ENCODE measurements at regions not wholly inside any gene's neighbourhood (a gene's known extent, or its start where the extent isn't known, plus 50 kb on each side); places are given as distances from the start of the nearest gene placed in this dataset.
A peak's percentile ranks its signal among the peaks of the same experiment; 100 is the strongest.
"Not testable (repeated sequence)": the region's sequence is repeated elsewhere in the genome, so short reads cannot be mapped to it uniquely, and the experiment has no call there.

GRCh38 chr1:21385022-21385421, 54.9 kb upstream of the NBPF3 start:
- DNase-seq, result no peak

- DNase-seq, result no peak
Measured at GRCh38 chr1:21384620-21385019, 55.3 kb upstream of the NBPF3 start.

- DNase-seq, result no peak
Measured at GRCh38 chr1:21383785-21384401, 56.0 kb upstream of the NBPF3 start.

- DNase-seq, result no peak
Measured at GRCh38 chr1:21381354-21381753, 58.6 kb upstream of the NBPF3 start.

- DNase-seq, result not testable (repeated sequence)
Measured at GRCh38 chr1:21380147-21380546, 59.8 kb upstream of the NBPF3 start.

GRCh38 chr1:21379571-21379970, 60.4 kb upstream of the NBPF3 start:
- no peak for DNase-seq

GRCh38 chr1:21378705-21379494, 61.0 kb upstream of the NBPF3 start:
- no peak for DNase-seq

- no peak for DNase-seq
Measured at GRCh38 chr1:21372383-21372782, 67.6 kb upstream of the NBPF3 start.

GRCh38 chr1:21369905-21370304, 70.0 kb upstream of the NBPF3 start:
- no peak for DNase-seq

- peak; percentile 59 to 60 for DNase-seq
Measured at GRCh38 chr1:21368515-21369289, 71.2 kb upstream of the NBPF3 start.

GRCh38 chr1:21367973-21368514, 71.9 kb upstream of the NBPF3 start:
- not testable (repeated sequence) for DNase-seq

GRCh38 chr1:21366288-21366687, 73.6 kb upstream of the NBPF3 start:
- no peak for DNase-seq

GRCh38 chr1:21365036-21365435, 74.8 kb upstream of the ECE1 start:
- no peak for DNase-seq

- DNase-seq, result no peak
Measured at GRCh38 chr1:21362096-21362495, 71.8 kb upstream of the ECE1 start.

- DNase-seq, result no peak
Measured at GRCh38 chr1:21361506-21361905, 71.2 kb upstream of the ECE1 start.

GRCh38 chr1:21357161-21357560, 66.9 kb upstream of the ECE1 start:
- DNase-seq, result no peak

- no peak for DNase-seq
Measured at GRCh38 chr1:21355956-21356355, 65.7 kb upstream of the ECE1 start.

- no peak for DNase-seq
Measured at GRCh38 chr1:21352586-21352985, 62.3 kb upstream of the ECE1 start.

GRCh38 chr1:21351901-21352300, 61.6 kb upstream of the ECE1 start:
- DNase-seq, result no peak

- no peak for DNase-seq
Measured at GRCh38 chr1:21350202-21350885, 60.1 kb upstream of the ECE1 start.

GRCh38 chr1:21349693-21350092, 59.4 kb upstream of the ECE1 start:
- no peak for DNase-seq

- no peak for DNase-seq
Measured at GRCh38 chr1:21347072-21347581, 56.9 kb upstream of the ECE1 start.
